K562 (cell line): ENCODE measurements at regions not wholly inside any gene's neighbourhood (a gene's known extent, or its start where the extent isn't known, plus 50 kb on each side); places are given as distances from the start of the nearest gene placed in this dataset.

Experiments used
- ATAC-seq: fragments of 200-7000 bp; cut with Tn5 transposase; 3 replicates; pipeline ENCODE4 v1.9.1; 2020; ENCODE audit warnings: moderate library complexity
- BruUV-seq: library from RNA; stranded (reverse); fragments of 400-500 nt; replicated peaks from 2 replicates; lab custom pipeline; 2021; lab: Mats Ljungman, UMichigan
- CTCF ChIA-PET: fragments of 300-600 bp; formaldehyde crosslinking; extraction: SDS; loops from one replicate; lab custom pipeline; 2021; ENCODE audit warnings: low intra/inter-chr PET ratio; lab: Yijun Ruan, JAX
- POLR2A ChIA-PET: fragments of 300-600, 350-650 bp; sonication (Branson Sonifier 250); formaldehyde crosslinking; extraction: SDS; loops from one replicate; lab custom pipeline; 2021; ENCODE audit warnings: antibody characterized with exemption, inconsistent platforms; lab: Yijun Ruan, JAX
- DNase-seq, 4 experiments: peaks; one replicate each; pipeline versions ENCODE4 v3.0.0 to v3.0.0-alpha.2; 2011 to 2018; ENCODE audit warnings: low spot score in 3 of 4, mixed read lengths in 3 of 4; ENCODE audit errors: extremely low read depth in 1 of 4
- FAIRE-seq: peaks from 2 replicates; lab custom pipeline; 2011; peaks lifted over from hg19 to GRCh38; lab: Jason Lieb, UNC
- H2AFZ ChIP-seq: 2 replicates; pipeline ENCODE4 v1.6.0; 2011; ENCODE audit warnings: low read depth, low read length, control low read depth, inconsistent platforms
- H3K27ac ChIP-seq: fragments of 200-600 bp; 3 replicates; pipeline ENCODE4 v1.8.0; 2011; ENCODE audit warnings: low read depth, mild to moderate bottlenecking, control low read depth, inconsistent platforms, low read length, moderate library complexity, mixed read lengths; ENCODE audit errors: extremely low read depth
- H3K27me3 ChIP-seq, 2 experiments: fragments of 300-600 bp in 1 of 2; 2 replicates in 1 of 2; 3 replicates in 1 of 2; pipeline versions ENCODE4 v1.6.0 to v1.8.0; 2011; ENCODE audit warnings: inconsistent platforms in 2 of 2, low read length in 2 of 2, mild to moderate bottlenecking in 1 of 2, mixed read lengths in 1 of 2, moderate library complexity in 1 of 2; ENCODE audit not compliant: control insufficient read depth in 2 of 2, insufficient read depth in 2 of 2
- H3K36me3 ChIP-seq: fragments of 300-600 bp; 3 replicates; pipeline ENCODE4 v1.8.0; 2011; ENCODE audit warnings: mild to moderate bottlenecking, low read length, inconsistent platforms; ENCODE audit not compliant: control insufficient read depth, insufficient read depth
- H3K4me1 ChIP-seq, 2 experiments: fragments of 200-600 bp in 1 of 2; replicated peaks in 1 of 2; 2 replicates in 1 of 2; 3 replicates in 1 of 2; pipeline versions ENCODE4 v1.5.1 to v1.8.0; 2011; ENCODE audit warnings: inconsistent platforms in 2 of 2, low read length in 2 of 2, mild to moderate bottlenecking in 1 of 2, mixed read lengths in 1 of 2, moderate library complexity in 1 of 2; ENCODE audit not compliant: control insufficient read depth in 2 of 2, insufficient read depth in 2 of 2
- H3K4me2 ChIP-seq: 2 replicates; pipeline ENCODE4 v1.6.1; 2011; ENCODE audit warnings: low read length, control low read depth, inconsistent platforms, mixed read lengths; ENCODE audit not compliant: insufficient read depth
- H3K4me3 ChIP-seq: fragments of 200-600 bp; sonication (generic), shearing (Covaris generic); 2 replicates; pipeline ENCODE4 v1.5.1; 2016; ENCODE audit warnings: control low read depth, inconsistent platforms
- H3K79me2 ChIP-seq: fragments of 200-600 bp; 3 replicates; pipeline ENCODE4 v1.8.0; 2011; ENCODE audit warnings: low read length, inconsistent platforms; ENCODE audit not compliant: control insufficient read depth, insufficient read depth
- H3K9ac ChIP-seq, 2 experiments: 2 replicates each; pipeline versions ENCODE4 v1.6.0 to v1.6.1; 2011; ENCODE audit warnings: low read depth in 2 of 2, low read length in 2 of 2, control low read depth in 1 of 2, inconsistent platforms in 1 of 2, mild to moderate bottlenecking in 1 of 2, mixed read lengths in 1 of 2; ENCODE audit not compliant: insufficient read depth in 1 of 2
- H3K9me1 ChIP-seq: one replicate; pipeline ENCODE4 v1.6.0; 2011; ENCODE audit warnings: inconsistent platforms, mild to moderate bottlenecking, low read length, moderate library complexity; ENCODE audit not compliant: control insufficient read depth, insufficient read depth
- H3K9me3 ChIP-seq: replicated peaks from 2 replicates; pipeline ENCODE4 v1.5.1; 2011; ENCODE audit warnings: low read depth, low read length, inconsistent platforms; ENCODE audit not compliant: control insufficient read depth, insufficient read depth
- H4K20me1 ChIP-seq: replicated peaks from 2 replicates; pipeline ENCODE4 v1.6.1; 2011; ENCODE audit warnings: low read length, inconsistent platforms, mixed read lengths; ENCODE audit not compliant: control insufficient read depth, insufficient read depth
- CBFA2T2 ChIP-seq: fragments of 450-650 bp; conservative IDR thresholded peaks from 2 replicates; pipeline ENCODE4 v1.6.1; 2017; ENCODE audit warnings: mild to moderate bottlenecking
- CBFA2T3 ChIP-seq: fragments of 450-650 bp; IDR thresholded peaks from 2 replicates; pipeline ENCODE4 v1.6.1; 2017
- CEBPG ChIP-seq, 3 experiments: fragments of 200-800 bp in 1 of 3; sonication (Bioruptor generic) in 1 of 3; sonication (generic) in 1 of 3; formaldehyde crosslinking in 1 of 3; IDR thresholded peaks in 2 of 3; conservative IDR thresholded peaks in 1 of 3; 2 replicates each; pipeline versions ENCODE4 v1.6.1 to v1.8.0; 2016 to 2022; ENCODE audit warnings: missing compliant biosample characterization in 2 of 3, missing genetic modification characterization in 2 of 3, mild to moderate bottlenecking in 1 of 3, missing genetic modification reagents in 1 of 3
- ELF1 ChIP-seq: fragments of 200-800 bp; sonication (Bioruptor generic); IDR thresholded peaks from 2 replicates; pipeline ENCODE4 v1.6.1; 2016; ENCODE audit warnings: missing genetic modification characterization, missing compliant biosample characterization
- GTF2A2 ChIP-seq: IDR thresholded peaks from 2 replicates; pipeline ENCODE4 v1.6.1; 2016; ENCODE audit warnings: mild to moderate bottlenecking, missing genetic modification characterization, missing compliant biosample characterization
- HDAC6 ChIP-seq: IDR thresholded peaks from 2 replicates; pipeline ENCODE4 v1.6.1; 2012; ENCODE audit warnings: low read depth, mild to moderate bottlenecking, control low read depth, inconsistent platforms, low read length, moderate library complexity
- TAL1 ChIP-seq: fragments of 450-650 bp; IDR thresholded peaks from 2 replicates; pipeline ENCODE4 v1.6.1; 2016; ENCODE audit warnings: mild to moderate bottlenecking
- U2AF2 ChIP-seq: fragments of 200-400 bp; formaldehyde crosslinking; optimal IDR thresholded peaks from 2 replicates; pipeline ENCODE3; 2017; ENCODE audit warnings: low read depth, mild to moderate bottlenecking, low read length
- ZNF124 ChIP-seq: sonication (generic); formaldehyde crosslinking; IDR thresholded peaks from 2 replicates; pipeline ENCODE4 v1.8.1; 2022; ENCODE audit warnings: missing genetic modification reagents
- ZNF384 ChIP-seq: IDR thresholded peaks from 2 replicates; pipeline ENCODE4 v1.6.1; 2012; ENCODE audit warnings: low read depth, low read length, improper control_type of control experiment
- ZNF695 ChIP-seq: fragments of 450-650 bp; formaldehyde crosslinking; IDR thresholded peaks from 2 replicates; pipeline ENCODE4 v1.4.0; 2020; ENCODE audit warnings: mild to moderate bottlenecking, moderate library complexity
- WGBS: fragments of 100-300 bp; shearing (Covaris generic); methylation state at CpG from one replicate; pipeline ENCODE4 v1.1.6; 2016; ENCODE audit warnings: low coverage, mixed read lengths; ENCODE audit not compliant: insufficient coverage; ENCODE audit errors: missing lambda C conversion rate; 5-methylcytosine and 5-hydroxymethylcytosine counted together
- in situ Hi-C: fragments of 300-500 bp; cut with MboI; formaldehyde crosslinking; loops from 4 replicates; pipeline ENCODE4 v1.15.0; 2018; ENCODE audit warnings: inconsistent platforms, mixed read lengths
- intact Hi-C: fragments of 100-400 bp; cut with micrococcal nuclease; formaldehyde crosslinking; loops from 2 replicates; pipeline ENCODE4 v1.14.2; 2022
- TF ChIP-seq, protein P1 (sequence below): sonication (generic); formaldehyde crosslinking; IDR thresholded peaks from 2 replicates; pipeline ENCODE4 v1.8.0; 2022; ENCODE audit warnings: missing genetic modification reagents, mild to moderate bottlenecking, borderline replicate concordance

DNA sequence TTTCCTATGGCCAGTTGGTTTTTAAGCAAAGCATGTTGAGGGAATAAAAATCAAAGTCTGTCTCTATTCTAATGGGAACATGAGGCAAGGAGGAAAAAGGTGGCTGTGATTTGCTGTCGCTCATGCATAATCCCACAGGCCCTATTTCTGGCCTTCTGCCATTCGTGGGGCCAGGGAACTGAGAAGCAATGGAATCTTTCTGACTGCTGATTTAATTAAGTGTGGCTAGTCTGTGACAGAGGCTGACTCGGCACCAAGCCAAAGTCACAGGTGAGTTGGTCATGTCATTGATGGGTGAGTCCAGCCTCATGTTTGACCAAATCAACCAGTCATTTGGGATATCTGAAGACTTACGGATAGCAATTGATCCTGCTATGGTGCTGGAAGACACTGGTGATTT is 429.3 kb upstream of the CADM1 start (continued):
- TF ChIP-seq, protein P1, sequence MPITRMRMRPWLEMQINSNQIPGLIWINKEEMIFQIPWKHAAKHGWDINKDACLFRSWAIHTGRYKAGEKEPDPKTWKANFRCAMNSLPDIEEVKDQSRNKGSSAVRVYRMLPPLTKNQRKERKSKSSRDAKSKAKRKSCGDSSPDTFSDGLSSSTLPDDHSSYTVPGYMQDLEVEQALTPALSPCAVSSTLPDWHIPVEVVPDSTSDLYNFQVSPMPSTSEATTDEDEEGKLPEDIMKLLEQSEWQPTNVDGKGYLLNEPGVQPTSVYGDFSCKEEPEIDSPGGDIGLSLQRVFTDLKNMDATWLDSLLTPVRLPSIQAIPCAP (CRISPR knock-in tag), result no peak
- TF ChIP-seq U2AF2 (no peak), GTF2A2 (tag) (no peak), CEBPG (CRISPR knock-in tag; IDR thresholded peaks at IDR 0.05) (no peak), CEBPG (tag; conservative IDR thresholded peaks at IDR 0.05 in 1 of 2, IDR thresholded peaks at IDR 0.05 in 1 of 2) (no peak), HDAC6 (no peak), ZNF384 (no peak), ZNF124 (CRISPR knock-in tag) (no peak)

DNA sequence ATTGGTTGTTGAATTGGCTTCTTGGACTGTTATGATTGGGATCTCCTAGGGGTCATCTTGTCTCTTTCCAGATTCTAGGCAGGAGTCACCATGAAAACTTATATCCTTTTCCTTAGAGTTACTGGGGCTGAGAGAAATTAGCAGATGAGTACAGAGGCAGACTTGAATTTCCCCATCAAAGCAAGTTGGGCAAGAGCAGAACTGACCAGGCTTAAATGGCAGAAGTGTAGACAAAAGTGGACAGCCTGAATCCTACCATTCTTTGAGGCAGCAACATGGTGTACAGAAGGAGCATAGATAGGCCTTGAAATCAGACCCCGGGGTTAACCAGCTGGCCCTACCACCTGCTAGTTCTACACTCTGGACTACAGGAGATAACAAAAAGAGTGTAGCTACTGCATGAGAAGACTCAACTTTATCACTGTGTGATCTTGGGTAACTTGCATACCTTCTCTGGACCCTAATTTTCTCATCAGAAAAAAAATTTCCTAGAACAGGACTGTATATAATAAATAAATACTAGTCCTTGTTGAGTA is 427.4 kb upstream of the CADM1 start:
- Histone ChIP-seq H3K9me1 (no peaks in the 10 kb centered on the region), H3K9me3 (no peaks in the 10 kb centered on the region), H2AFZ (no peak overlapping the region), H3K27ac (no peak overlapping the region), H3K79me2 (no peaks in the 10 kb centered on the region), H3K9ac (no peak overlapping the region), H3K4me1 (no peaks in the 10 kb centered on the region), H4K20me1 (no peaks in the 10 kb centered on the region), H3K27me3 (no peaks in the 10 kb centered on the region), H3K4me2 (no peak overlapping the region), H3K36me3 (no peaks in the 10 kb centered on the region), H3K4me3 (no peak overlapping the region)
- ATAC-seq (no peak), FAIRE-seq (no peak), DNase-seq (no peak)
- no TSS peak for BruUV-seq
- in situ Hi-C loops, result no loop called here
- WGBS, result 0% methylated on average over 1 of the region's 1 CpG
- ChIA-PET POLR2A (interaction anchor here (1.0 kb wide), 1 partner anchor 287 kb away, joined by 4 read pairs; no protein-coding TSS in a partner anchor), CTCF (no interaction called here)
- intact Hi-C loops, result no loop called here
- TF ChIP-seq ELF1 (tag), result no peak
- peak; percentile 65 for TF ChIP-seq CBFA2T3
- peak; percentile 31; the same call in 1 of the 2 replicates for TF ChIP-seq TAL1
- peak; percentile 56 for TF ChIP-seq CBFA2T2
- no peak for TF ChIP-seq ZNF695 (CRISPR knock-in tag)
